HCT116 (cell line): ENCODE measurements at regions not wholly inside any gene's neighbourhood (a gene's known extent, or its start where the extent isn't known, plus 50 kb on each side); places are given as distances from the start of the nearest gene placed in this dataset.

Experiments
- ATAC-seq: fragments of 200-7000 bp; cut with Tn5 transposase; 2 replicates; pipeline ENCODE4 v1.9.1; 2020; ENCODE audit warnings: mild to moderate bottlenecking, moderate library complexity
- BruUV-seq: library from RNA; stranded (reverse); fragments of 400-500 nt; replicated peaks from 2 replicates; lab custom pipeline; 2021; lab: Mats Ljungman, UMichigan
- CTCF ChIA-PET: fragments of 300-600 bp; sonication (Branson Sonifier 250); formaldehyde crosslinking; loops from one replicate; lab custom pipeline; 2021; ENCODE audit warnings: antibody characterized with exemption; lab: Charles Lee
- POLR2A ChIA-PET: fragments of 300-600, 350-600 bp; sonication (Branson Sonifier 250); formaldehyde crosslinking; loops from one replicate; lab custom pipeline; 2021; ENCODE audit warnings: antibody characterized with exemption; lab: Charles Lee
- RAD21 ChIA-PET, 2 experiments: fragments of 300-600 bp; sonication (Branson Sonifier 250); formaldehyde crosslinking; loops; one replicate each; lab custom pipeline; 2023; ENCODE audit warnings: low total read pairs in 2 of 2; ENCODE audit not compliant: uncharacterized antibody in 2 of 2, unreplicated experiment in 2 of 2, low non-redundant PET in 1 of 2; lab: Charles Lee
- DNase-seq: peaks from one replicate; pipeline ENCODE4 v3.0.0-alpha.2; 2010; ENCODE audit warnings: low read depth, low spot score
- H2AFZ ChIP-seq: fragments of 200-600 bp; shearing (Covaris generic), sonication (generic); 2 replicates; pipeline ENCODE4 v1.6.1; 2017; ENCODE audit warnings: low read depth, mixed run types, mixed read lengths, antibody characterized with exemption, low read length; ENCODE audit not compliant: poor library complexity, severe bottlenecking
- H3K27ac ChIP-seq: 2 replicates; pipeline ENCODE4 v1.5.1; 2012; ENCODE audit warnings: low read depth, low read length
- H3K27me3 ChIP-seq: fragments of 200-600 bp; sonication (generic); 2 replicates; pipeline ENCODE4 v1.6.1; 2016; ENCODE audit warnings: mixed run types, low read length, mixed read lengths; ENCODE audit not compliant: insufficient read depth
- H3K36me3 ChIP-seq, 2 experiments: fragments of 200-500 bp in 1 of 2; fragments of 200-600 bp in 1 of 2; sonication (Bioruptor generic) in 1 of 2; sonication (generic) in 1 of 2; 2 replicates each; pipeline versions ENCODE4 v1.5.1 to v1.6.1; 2014 to 2016; ENCODE audit warnings: low read length in 2 of 2, inconsistent platforms in 1 of 2, mixed read lengths in 1 of 2, mixed run types in 1 of 2; ENCODE audit not compliant: insufficient read depth in 2 of 2, control insufficient read depth in 1 of 2
- H3K4me1 ChIP-seq, 2 experiments: fragments of 200-600 bp in 1 of 2; sonication (generic) in 1 of 2; 2 replicates each; pipeline versions ENCODE4 v1.5.1 to v1.6.1; 2012 to 2017; ENCODE audit warnings: low read length in 2 of 2, inconsistent platforms in 1 of 2, mild to moderate bottlenecking in 1 of 2, mixed read lengths in 1 of 2, mixed run types in 1 of 2, moderate library complexity in 1 of 2; ENCODE audit not compliant: insufficient read depth in 2 of 2, control insufficient read depth in 1 of 2
- H3K4me2 ChIP-seq: fragments of 200-600 bp; sonication (generic); 2 replicates; pipeline ENCODE4 v1.6.1; 2017; ENCODE audit warnings: mixed run types, low read length, mixed read lengths
- H3K4me3 ChIP-seq, 2 experiments: fragments of 200-600 bp in 1 of 2; sonication (generic) in 1 of 2; replicated peaks in 1 of 2; 2 replicates each; pipeline ENCODE4 v1.5.1; 2011 to 2016; ENCODE audit warnings: low read length in 2 of 2, control low read depth in 1 of 2, low read depth in 1 of 2, mild to moderate bottlenecking in 1 of 2, mixed read lengths in 1 of 2, mixed run types in 1 of 2
- H3K79me2 ChIP-seq: fragments of 200-600 bp; sonication (generic); 2 replicates; pipeline ENCODE4 v1.6.1; 2017; ENCODE audit warnings: mild to moderate bottlenecking, mixed run types, low read length, moderate library complexity, mixed read lengths; ENCODE audit not compliant: insufficient read depth
- H3K9ac ChIP-seq: fragments of 200-600 bp; sonication (generic); 2 replicates; pipeline ENCODE4 v1.6.1; 2016; ENCODE audit warnings: low read length, mixed read lengths
- H3K9me2 ChIP-seq: fragments of 200-600 bp; sonication (generic), shearing (Covaris generic); 2 replicates; pipeline ENCODE4 v1.6.1; 2017; ENCODE audit warnings: mixed run types, mild to moderate bottlenecking, moderate library complexity; ENCODE audit not compliant: insufficient read depth
- H3K9me3 ChIP-seq, 2 experiments: fragments of 200-500 bp in 1 of 2; fragments of 200-600 bp in 1 of 2; sonication (Bioruptor generic) in 1 of 2; sonication (generic) in 1 of 2; 2 replicates each; pipeline ENCODE4 v1.6.1; 2014 to 2017; ENCODE audit warnings: low read length in 2 of 2, mixed read lengths in 2 of 2, inconsistent platforms in 1 of 2, low read depth in 1 of 2, mild to moderate bottlenecking in 1 of 2, mixed run types in 1 of 2, moderate library complexity in 1 of 2; ENCODE audit not compliant: control insufficient read depth in 1 of 2, insufficient read depth in 1 of 2
- H4K20me1 ChIP-seq: fragments of 200-600 bp; sonication (generic), shearing (Covaris generic); 2 replicates; pipeline ENCODE4 v1.6.1; 2017; ENCODE audit warnings: mixed run types, mild to moderate bottlenecking, moderate library complexity; ENCODE audit not compliant: insufficient read depth
- ATF3 ChIP-seq: IDR thresholded peaks from 2 replicates; pipeline ENCODE4 v1.6.1; 2012
- CBX3 ChIP-seq: IDR thresholded peaks from 2 replicates; pipeline ENCODE4 v1.6.1; 2012; ENCODE audit warnings: low read depth
- CTCF ChIP-seq, 3 experiments: fragments of 200-600 bp in 1 of 3; sonication (generic) in 1 of 3; IDR thresholded peaks in 2 of 3; conservative IDR thresholded peaks in 1 of 3; 2 replicates each; pipeline ENCODE4 v1.5.1; 2012 to 2017; ENCODE audit warnings: low read depth in 2 of 3, low read length in 2 of 3, antibody characterized with exemption in 1 of 3, borderline replicate concordance in 1 of 3, control low read depth in 1 of 3, mild to moderate bottlenecking in 1 of 3, mixed read lengths in 1 of 3, mixed run types in 1 of 3, moderate library complexity in 1 of 3; ENCODE audit not compliant: insufficient read depth in 1 of 3
- ELF1 ChIP-seq: IDR thresholded peaks from 2 replicates; pipeline ENCODE4 v1.6.1; 2012; ENCODE audit warnings: low read depth, borderline replicate concordance
- EZH2 ChIP-seq: fragments of 200-600 bp; sonication (generic); IDR thresholded peaks from 2 replicates; pipeline ENCODE4 v1.6.1; 2017; ENCODE audit warnings: antibody characterized with exemption, mixed run types
- FOSL1 ChIP-seq: IDR thresholded peaks from 2 replicates; pipeline ENCODE4 v1.6.1; 2012; ENCODE audit warnings: low read depth
- JUND ChIP-seq: IDR thresholded peaks from 2 replicates; pipeline ENCODE4 v1.6.1; 2012
- POLR2A ChIP-seq: IDR thresholded peaks from 2 replicates; pipeline ENCODE4 v1.7.0; 2011; ENCODE audit warnings: borderline replicate concordance; ENCODE audit not compliant: insufficient read depth, insufficient read length; ENCODE audit errors: extremely low read depth
- POLR2AphosphoS5 ChIP-seq: IDR thresholded peaks from 2 replicates; pipeline ENCODE4 v1.6.1; 2011; ENCODE audit warnings: mild to moderate bottlenecking, low read depth, low read length, moderate library complexity
- RAD21 ChIP-seq: IDR thresholded peaks from 2 replicates; pipeline ENCODE4 v1.6.1; 2012; ENCODE audit warnings: low read depth, mild to moderate bottlenecking
- SIN3A ChIP-seq: IDR thresholded peaks from 2 replicates; pipeline ENCODE4 v1.6.1; 2012; ENCODE audit warnings: low read depth
- SRF ChIP-seq: IDR thresholded peaks from 2 replicates; pipeline ENCODE4 v1.6.1; 2012; ENCODE audit warnings: low read depth
- YY1 ChIP-seq: IDR thresholded peaks from 2 replicates; pipeline ENCODE4 v1.6.1; 2011; ENCODE audit warnings: low read length, low read depth, moderate library complexity, mild to moderate bottlenecking; ENCODE audit not compliant: insufficient replicate concordance; ENCODE audit errors: extremely low read depth
- ZFX ChIP-seq: fragments of 450-650 bp; IDR thresholded peaks from 2 replicates; pipeline ENCODE4 v1.6.1; 2017
- ZNF274 ChIP-seq: fragments of 200-500 bp; sonication (Bioruptor generic); IDR thresholded peaks from 2 replicates; pipeline ENCODE4 v1.6.1; 2014; ENCODE audit warnings: mild to moderate bottlenecking, low read depth, low read length, inconsistent platforms
- intact Hi-C: fragments of 100-400 bp; cut with micrococcal nuclease; formaldehyde crosslinking; loops from 2 replicates; pipeline ENCODE4 v1.10.0; 2022

GRCh38 chr11:96523656-96524055 lies 133.8 kb downstream of the JRKL start:
- no peak for TF ChIP-seq ZFX
- no peak for TF ChIP-seq SRF
- no peak for TF ChIP-seq ELF1
- TF ChIP-seq CTCF (IDR thresholded peaks at IDR 0.05 in 2 of 3, conservative IDR thresholded peaks at IDR 0.05 in 1 of 3; ENCODE audit: borderline replicate concordance in 1 of 3, insufficient read depth in 1 of 3, low read depth in 2 of 3, low read length in 2 of 3), result no peak
- TF ChIP-seq FOSL1, result no peak
- TF ChIP-seq ZNF274, result no peak
- TF ChIP-seq CBX3, result no peak
- no peak for TF ChIP-seq SIN3A
- TF ChIP-seq ATF3, result no peak
- TF ChIP-seq JUND, result no peak
- intact Hi-C loops, result no loop called here
- Histone ChIP-seq H2AFZ (no peak overlapping the region), H3K9me2 (no peaks in the 10 kb centered on the region), H3K4me2 (no peak overlapping the region), H3K79me2 (no peaks in the 10 kb centered on the region), H3K9ac (no peak overlapping the region), H3K9me3 (no peaks in the 10 kb centered on the region), H3K36me3 (no peaks in the 10 kb centered on the region), H3K4me1 (no peaks in the 10 kb centered on the region), H3K4me3 (no peak overlapping the region), H4K20me1 (no peaks in the 10 kb centered on the region), H3K27ac (no peak overlapping the region), H3K27me3 (no peaks in the 10 kb centered on the region)
- BruUV-seq, result no TSS peak
- ATAC-seq (no peak), DNase-seq (no peak)
- ChIA-PET POLR2A (no interaction called here), RAD21 (no interaction called here), CTCF (interaction anchor here (0.9 to 1.7 kb wide), 3 partner anchors 59 to 617 kb away, joined by 3 to 6 read pairs (median 4); no protein-coding TSS in a partner anchor)

- Histone ChIP-seq H3K4me2 (no peak overlapping the region), H3K79me2 (no peaks in the 10 kb centered on the region), H3K4me1 (no peaks in the 10 kb centered on the region), H3K4me3 (no peak overlapping the region), H3K27ac (no peak overlapping the region), H3K36me3 (no peaks in the 10 kb centered on the region), H3K9me2 (no peaks in the 10 kb centered on the region), H3K27me3 (no peaks in the 10 kb centered on the region), H4K20me1 (no peaks in the 10 kb centered on the region), H3K9ac (no peak overlapping the region), H3K9me3 (no peaks in the 10 kb centered on the region), H2AFZ (no peak overlapping the region)
- DNase-seq (no peak), ATAC-seq (no peak)
- intact Hi-C loops, result no loop called here
- BruUV-seq, result no TSS peak
- POLR2A ChIA-PET, result no interaction called here
- no peak for TF ChIP-seq CTCF (IDR thresholded peaks at IDR 0.05 in 2 of 3, conservative IDR thresholded peaks at IDR 0.05 in 1 of 3; ENCODE audit: borderline replicate concordance in 1 of 3, insufficient read depth in 1 of 3, low read depth in 2 of 3, low read length in 2 of 3)
- TF ChIP-seq ATF3, result no peak
- no peak for TF ChIP-seq POLR2A
- no peak for TF ChIP-seq YY1
- TF ChIP-seq EZH2, result no peak
- TF ChIP-seq FOSL1, result no peak
- TF ChIP-seq RAD21, result no peak
- TF ChIP-seq POLR2AphosphoS5, result no peak
- RAD21 ChIA-PET, result no interaction called here
- CTCF ChIA-PET, result interaction anchor here (0.9 to 1.7 kb wide), 3 partner anchors 60 to 617 kb away, joined by 3 to 6 read pairs (median 4); no protein-coding TSS in a partner anchor
Observed at GRCh38 chr11:96524475-96524874, 134.7 kb downstream of the JRKL start.
